ENCODE measurements at regions not wholly inside any gene's neighbourhood (a gene's known extent, or its start where the extent isn't known, plus 50 kb on each side); places are given as distances from the start of the nearest gene placed in this dataset.
"Not testable (repeated sequence)": the region's sequence is repeated elsewhere in the genome, so short reads cannot be mapped to it uniquely, and the experiment has no call there.

DNA sequence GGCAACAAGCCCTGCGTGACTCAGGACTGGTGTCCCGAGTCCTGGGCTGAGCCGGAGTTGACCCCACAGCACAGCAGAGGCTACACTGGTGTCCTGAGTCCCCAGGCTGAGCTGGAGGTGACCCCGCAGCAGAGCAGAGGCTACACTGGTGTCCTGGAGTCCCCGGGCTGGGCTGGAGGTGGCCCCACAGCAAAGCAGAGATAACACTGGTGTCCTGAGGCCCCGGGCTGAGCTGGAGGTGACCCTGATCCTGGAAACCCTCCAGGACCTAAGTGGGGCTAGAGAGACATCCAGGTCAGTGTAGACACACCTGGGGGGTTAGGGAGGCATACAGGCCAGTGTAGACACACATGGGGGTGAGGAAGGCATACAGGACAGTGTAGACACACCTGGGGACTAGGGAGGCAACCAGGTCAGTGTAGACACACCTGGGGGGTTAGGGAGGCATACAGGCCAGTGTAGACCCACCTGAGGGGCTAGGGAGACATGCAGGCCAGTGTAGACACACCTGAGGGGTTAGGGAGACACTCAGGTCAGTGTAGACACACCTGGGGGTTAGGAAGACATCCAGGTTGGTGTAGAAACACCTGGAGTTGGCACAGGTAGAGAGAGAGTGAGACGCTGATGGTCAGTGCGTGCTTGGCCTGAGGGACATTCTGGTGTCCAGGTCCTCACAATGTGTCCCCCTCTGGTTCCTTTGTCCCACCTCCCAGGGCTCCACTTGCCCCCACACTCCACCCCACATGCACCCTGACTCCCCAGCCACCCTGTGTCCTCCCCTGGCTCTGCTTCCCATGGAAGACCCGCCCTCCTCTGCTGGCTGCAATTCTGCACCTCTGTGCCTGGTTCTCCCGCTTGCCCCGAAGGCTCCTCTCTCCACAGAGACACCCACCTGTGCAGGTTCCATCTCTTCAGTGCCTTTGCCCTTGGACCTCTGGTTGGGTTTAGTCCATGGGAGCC, 321.6 kb upstream of the SFSWAP start:
- DNase-seq (no peak), ATAC-seq (no peak)

DNA sequence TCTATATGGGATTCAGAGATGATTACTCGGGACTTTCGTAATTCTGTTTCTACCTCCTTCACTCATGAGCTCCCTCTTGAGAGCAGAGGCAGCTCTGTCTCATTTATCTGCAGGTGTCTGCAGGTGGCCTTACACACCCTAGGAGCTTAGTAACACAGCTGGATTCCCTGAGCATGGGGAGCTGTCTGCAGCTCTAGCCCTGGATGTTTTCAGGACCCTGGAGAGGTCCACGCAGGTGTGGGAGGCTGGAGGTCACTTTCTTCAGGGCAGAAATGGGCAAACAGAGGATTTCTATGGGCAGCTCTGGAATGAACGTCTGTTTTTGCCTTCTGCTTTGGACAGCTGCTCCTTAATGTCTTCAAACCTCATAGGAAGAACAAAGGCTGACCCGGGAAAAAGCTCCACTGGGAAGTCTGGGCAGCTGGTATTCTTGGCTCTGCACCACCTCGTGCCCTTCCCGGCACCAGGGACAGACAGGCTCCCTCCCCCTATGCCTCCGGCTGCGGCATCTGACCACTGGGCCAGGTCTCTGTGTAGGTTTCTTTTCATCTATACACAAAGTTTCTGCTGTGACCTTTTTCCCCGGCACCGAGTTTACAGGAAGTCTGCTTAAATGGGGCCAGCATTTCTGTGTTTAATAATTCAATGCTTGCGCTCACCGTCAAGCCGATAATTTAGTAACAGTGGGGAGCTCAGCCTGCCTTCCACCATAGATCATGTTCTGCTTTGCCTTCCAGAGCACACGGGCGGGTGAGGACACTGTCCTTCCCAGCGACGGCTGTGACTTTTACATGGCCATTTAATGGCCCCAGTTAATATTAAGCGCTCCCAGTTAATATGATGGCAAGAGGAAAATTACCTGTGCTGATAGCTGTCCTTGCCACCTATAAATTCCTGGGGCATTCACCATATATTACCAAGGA, 320.2 kb upstream of the SFSWAP start:
- DNase-seq: no peak
- no peak for ATAC-seq

DNA sequence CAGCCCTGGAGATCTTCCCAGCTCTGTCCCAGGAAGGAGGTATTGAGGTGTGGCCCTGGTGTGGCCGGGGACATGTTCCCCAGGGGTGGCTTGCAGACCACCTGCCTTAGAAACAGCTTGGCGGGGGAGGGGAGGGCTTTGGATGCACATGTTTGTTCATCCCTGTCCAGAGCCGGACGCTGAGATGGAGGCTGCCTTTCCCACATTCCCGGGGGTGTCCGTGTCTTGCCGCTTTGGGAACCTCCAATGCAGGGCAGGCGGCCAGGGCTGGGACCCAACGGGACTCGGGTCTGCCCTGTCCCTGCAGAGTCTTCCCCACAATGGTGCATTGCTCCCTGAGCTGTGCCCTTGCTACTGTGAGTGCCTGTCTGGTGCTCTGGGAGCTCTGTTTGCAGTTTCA, 319.5 kb upstream of the SFSWAP start:
- no peak for ATAC-seq
- DNase-seq: no peak

DNA sequence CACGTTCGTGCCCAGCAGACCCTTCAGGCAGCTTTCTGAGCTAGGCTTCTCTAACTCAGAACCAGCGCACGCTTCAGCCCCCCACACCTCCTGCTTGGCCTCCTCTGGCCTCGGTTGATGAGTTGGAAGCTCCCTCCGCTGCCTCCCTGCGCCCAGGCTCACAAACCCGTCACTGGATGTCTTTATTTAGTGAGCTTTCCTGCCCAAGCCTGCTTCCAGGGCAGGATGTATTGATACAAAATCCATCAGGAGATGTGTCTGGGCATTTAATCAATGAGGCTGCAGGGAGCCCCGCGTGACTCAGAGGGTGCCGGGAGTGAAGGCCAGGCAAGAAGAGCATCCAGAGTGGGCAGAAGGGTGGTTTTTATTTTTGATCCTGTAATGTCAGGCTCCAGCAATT, 316.1 kb upstream of the SFSWAP start:
- not testable (repeated sequence) for ATAC-seq, DNase-seq

DNA sequence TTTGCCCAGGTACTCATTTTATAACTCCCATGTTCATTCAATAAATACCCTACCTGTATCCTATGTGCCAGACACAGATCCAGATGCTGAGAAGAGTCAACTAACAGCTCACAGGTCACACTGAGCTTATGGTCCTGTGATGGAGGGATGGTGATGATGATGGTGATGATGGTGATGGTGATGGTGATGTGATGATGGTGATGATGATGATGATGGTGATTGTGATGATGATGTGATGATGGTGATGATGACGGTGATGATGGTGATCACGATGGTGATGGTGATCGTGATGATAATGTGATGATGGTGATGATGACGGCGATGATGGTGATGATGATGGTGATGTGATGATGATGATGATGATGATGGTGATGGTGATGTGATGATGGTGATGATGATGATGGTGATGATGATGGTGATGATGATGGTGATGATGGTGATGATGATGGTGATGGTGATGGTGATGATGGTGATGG, 315.6 kb upstream of the SFSWAP start:
- not testable (repeated sequence) for DNase-seq, ATAC-seq

DNA sequence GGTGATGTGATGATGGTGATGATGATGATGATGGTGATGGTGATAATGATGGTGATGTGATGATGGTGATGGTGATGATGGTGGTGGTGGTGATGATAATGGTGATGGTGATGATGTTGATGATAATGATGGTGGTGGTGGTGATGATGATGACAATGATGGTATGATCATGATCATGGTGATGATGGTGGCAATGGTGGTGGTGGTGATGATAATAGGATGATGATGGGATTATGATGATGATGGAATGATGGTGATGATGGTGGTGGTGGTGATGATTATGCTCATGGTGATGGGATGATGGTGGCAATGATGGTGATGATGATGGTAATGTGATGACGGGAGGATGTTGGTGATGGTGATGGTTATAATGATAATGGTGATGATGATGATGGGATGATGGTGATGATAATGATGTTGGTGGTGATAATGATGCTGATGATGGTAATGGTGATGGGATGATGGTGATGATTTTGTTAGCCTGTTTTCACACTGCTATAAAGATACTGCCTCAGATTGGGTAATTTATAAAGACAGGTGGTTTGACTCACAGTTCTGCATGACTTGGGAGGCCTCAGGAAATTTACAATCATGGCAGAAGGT, 314.8 kb upstream of the SFSWAP start:
- ATAC-seq (no peak), DNase-seq (no peak)

DNA sequence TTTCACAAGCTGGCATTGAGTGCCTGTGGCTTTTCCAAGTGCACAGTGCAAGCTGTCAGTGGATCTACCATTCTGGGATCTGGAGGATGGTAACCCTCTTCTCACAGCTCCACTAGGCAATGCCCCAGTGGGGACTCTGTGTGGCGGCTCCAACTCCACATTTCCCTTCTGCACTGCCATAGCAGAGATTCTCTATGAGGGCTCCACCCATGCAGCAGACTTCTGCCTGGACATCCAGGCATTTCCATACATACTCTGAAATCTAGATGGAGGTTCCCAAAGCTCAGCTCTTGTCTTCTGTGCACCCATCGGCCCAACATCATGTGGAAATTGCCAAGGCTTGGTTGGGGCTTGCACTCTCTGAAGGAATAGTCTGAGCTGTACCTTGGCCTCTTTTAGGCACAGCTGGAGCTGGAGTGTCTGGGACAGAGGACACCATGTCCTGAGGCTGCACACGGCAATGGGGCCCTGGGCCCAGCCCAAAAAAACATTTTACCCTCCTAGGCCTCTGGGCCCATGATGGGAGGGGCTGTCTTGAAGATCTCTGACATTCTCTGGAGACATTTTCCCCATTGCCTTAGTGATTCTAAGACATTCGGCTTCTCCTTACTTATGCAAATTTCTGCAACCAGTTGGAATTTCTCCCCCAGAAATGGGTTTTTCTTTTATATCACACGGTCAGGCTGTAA, 313.3 kb upstream of the SFSWAP start:
- ATAC-seq: no peak
- DNase-seq: no peak

DNA sequence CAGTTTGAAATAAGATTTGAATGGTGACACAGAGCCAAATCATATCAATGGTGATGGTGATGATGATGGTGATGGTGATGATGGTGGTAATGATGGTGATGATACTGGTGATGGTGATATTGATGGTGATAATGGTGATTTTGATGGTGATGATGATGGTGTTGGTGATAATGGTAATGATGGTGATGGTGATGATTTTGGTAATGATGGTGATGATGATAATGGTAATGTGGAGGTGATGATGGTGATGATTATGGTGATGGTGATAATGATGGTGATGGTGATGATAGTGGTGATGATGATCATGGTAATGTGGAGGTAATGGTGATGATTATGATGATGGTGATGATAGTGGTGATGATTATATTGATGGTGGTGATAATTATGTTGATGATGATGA, 311.9 kb upstream of the SFSWAP start:
- no peak for ATAC-seq

DNA sequence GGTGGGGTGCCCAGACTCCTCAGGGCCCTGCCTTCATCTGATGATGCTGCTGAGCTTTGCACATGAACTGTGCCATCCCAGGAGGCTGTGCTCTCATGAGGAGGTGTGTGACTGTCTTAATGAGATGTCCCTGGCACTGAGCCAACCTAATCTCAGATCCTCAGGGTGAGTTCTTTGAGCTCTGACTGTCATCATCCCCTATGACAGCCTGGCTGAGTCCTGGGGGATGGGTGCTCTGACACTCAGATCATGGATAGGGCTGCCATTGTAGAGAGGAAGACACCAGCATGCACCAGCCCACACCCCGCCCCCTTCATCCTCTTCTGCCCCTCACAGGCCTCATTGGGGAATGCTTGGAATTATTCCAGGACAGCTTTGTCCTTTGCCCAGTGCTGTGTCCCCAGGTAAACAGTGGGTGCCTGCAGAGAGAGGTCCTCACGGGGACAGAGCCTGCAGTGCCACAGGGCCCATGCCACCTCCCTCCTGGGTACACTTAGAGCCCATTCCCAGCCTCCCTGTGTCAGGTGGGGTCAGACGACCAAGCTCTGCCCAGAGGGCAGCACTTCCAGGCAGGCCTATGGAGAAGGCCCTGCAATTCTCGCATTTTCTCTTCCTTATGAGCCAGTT, 310.1 kb upstream of the SFSWAP start:
- not testable (repeated sequence) for ATAC-seq, DNase-seq

More for the DNA sequence above, 311.9 kb upstream of the SFSWAP start:
- DNase-seq: no peak

DNA sequence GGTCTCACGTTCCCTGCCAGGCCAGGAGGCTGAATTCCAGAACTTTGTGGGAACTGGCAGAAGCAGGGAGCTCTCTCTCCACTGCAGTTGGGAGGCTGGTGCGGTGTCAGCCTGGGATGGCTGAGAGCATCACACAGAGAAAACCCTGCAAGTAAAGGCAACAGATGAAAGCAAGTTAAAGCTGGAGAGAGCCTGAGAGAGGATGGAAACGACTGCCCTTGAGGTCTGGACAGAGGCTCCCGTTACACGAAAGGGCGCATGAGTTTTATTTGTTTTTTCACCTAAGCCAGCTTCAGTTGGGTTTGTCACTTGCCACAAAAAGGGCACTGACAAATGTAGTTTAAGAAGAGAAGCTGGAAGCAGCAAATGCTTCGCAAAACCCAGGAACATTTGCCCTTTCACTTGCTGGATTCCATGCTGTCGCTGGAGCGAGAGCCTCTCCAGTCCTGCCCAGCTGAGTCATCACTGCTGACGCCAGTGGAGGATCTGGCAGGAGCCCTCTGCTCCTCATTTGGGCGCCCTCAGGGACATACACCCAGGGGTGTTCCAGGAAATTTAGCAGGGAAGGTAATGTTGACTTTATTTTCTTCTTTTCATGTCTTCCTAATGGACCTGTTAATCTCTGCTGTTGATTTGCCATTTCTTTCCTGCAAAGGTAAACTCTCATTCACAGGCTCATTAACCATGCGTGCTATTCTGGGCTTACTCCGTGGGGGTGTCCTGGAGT, 308.8 kb upstream of the SFSWAP start:
- not testable (repeated sequence) for ATAC-seq, DNase-seq

DNA sequence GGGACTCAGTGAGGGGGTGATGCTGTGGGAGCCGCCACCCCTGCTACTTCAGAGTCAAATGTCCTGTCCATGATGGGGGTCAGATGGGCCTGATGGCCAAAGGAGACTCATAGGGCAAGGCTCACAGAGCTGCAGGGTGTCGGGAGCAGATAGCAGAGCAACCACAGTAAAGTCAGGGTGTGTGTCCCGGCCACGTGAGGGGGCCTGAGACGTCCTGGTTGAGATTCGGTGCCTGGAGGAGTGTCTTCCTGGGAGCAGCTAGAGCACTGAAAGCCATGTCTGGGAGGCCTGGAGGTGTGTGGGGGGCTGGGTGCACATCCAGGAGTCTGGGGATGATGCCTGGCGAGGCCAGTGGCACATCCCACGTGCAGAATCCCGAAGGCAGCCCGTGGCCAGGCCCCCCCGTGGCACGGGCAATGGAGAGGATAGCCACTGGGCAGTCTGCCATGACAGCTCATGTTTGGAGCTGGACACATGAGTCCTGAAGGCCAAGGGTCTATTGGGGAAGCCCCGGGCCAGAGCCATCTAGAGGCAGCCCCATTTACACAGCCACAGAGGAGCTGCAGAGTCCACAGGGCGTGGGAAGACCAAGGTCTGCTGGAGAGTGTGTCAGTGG, 308.0 kb upstream of the SFSWAP start:
- DNase-seq (no peak), ATAC-seq (no peak)

DNA sequence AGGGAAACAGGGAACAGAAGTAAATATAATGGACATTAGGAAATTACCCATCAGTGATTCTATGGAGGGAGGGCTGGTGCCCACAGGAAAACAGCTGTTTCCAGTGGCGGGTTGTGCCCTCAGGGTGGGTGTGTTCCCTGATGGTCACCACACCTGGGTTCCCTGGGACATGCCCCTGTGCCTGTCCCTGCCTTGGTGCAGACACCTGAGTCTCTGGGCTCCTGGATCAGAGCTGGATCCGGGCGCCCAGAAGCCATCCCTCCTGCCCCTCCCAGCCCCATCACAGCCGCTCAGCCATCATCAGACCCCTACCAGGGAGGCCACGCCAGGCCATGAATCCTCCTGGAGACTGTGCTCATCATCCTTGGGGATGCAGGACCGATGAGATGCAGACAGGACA, 307.2 kb upstream of the SFSWAP start:
- DNase-seq (no peak), ATAC-seq (no peak)

DNA sequence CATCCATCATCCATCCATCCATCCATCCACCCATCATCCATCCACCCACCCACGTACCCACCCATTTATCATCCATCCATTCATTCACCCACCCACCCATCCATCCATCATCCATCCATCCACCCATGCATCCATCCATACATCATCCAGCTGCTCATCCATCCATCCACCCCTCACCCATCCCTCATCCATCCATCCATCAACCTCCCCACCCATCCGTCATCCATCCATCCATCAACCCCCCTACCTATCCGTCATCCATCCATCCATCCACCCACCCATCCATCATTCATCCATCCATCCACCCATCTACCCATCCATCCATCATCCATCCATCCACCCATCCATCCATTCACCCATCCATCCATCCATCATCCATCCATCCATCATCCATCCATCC, 306.2 kb upstream of the SFSWAP start:
- DNase-seq (no peak), ATAC-seq (no peak)

DNA sequence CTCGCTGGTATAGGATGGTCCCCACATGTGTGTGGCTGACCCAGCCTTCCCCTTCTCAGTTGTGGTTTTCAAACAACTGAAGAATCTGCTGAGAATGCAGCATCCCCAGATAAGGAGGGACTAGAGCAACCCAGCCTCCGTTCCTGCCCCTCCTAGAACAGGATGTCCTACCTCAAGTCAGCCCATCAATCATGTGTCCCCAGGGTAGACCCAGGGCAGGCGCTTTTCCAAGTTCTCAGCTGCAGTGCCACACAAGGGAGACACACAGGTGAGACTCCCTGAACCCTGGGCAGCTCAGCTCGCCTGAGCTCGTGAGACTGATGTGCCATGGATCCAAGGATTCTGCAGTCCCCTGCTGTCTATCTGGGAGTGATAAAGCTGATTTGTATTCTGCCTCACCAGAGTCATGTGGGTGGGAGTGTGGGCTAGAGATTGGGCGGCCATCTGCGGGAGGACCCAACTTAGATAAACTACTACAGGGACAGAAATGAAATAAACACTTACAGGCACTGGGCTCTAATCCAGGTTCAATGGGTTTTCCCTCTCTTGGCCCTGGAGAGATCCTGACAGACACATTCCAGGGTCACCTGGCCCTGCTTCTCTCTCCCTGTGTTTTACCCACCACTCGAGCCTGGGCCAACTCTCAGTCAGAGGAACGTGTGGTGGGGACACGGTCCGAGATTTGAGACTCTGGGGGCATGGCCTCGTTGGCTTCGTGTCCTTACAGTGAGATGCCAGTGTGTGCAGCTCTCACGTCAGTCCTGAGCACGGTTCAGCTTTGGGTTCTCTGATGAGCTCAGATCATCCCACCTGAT, 303.5 kb upstream of the SFSWAP start:
- no peak for ATAC-seq
- DNase-seq: no peak

DNA sequence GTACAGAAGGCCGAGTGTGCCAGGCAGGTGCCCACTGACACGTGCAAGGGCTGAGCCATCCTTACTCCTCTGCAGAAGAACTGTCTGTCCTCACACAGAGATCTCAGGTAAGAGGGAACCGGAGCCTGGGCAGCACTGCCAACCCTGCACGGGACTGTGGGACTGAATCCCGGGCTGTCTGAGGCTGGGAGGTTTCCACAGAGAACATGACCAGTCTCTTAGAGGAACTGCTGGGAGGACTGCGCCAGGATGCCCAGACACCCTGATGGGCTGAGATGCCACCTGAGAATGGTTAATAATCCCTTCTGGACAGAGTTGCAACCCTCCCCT, 302.9 kb upstream of the SFSWAP start:
- ATAC-seq: no peak
- no peak for DNase-seq

DNA sequence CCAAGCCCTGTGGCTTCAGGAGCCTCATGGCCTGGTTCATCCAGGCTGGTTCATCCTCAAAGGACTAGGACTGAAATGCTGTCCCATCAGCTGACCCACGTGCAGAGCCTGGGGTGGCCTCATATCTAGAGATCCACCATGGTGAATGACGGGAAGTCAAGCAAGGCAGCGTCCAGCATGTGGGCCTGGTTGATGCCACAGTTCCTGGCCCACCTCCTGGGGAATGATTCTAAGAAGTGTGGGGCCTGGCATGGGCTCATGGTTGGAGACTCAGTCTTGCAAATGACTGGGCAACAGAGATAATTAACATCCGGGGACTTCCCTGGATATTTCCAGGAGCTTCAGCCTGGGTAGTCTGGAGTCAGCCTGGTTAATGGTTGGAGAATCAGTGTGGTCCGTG, 302.4 kb upstream of the SFSWAP start:
- DNase-seq (no peak), ATAC-seq (no peak)

DNA sequence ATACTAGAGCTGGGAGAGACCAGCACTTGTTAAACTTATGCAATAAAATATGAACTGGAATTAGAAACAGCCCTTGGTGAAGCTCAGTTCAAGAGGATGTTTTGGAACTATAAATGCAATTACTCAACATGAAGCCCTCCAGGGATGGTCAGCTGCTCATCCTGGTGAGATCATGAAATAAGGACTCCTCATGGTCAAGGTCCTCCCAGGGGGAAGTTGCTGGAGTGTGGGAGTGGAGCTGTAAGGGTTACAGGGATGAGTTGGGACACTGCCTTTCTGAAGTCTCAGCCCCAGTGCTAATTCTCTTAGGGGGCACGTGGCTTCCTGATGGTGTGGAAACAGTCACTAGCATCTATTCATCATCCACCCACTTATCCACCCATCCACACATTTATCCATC, 301.7 kb upstream of the SFSWAP start:
- ATAC-seq: no peak
- no peak for DNase-seq

DNA sequence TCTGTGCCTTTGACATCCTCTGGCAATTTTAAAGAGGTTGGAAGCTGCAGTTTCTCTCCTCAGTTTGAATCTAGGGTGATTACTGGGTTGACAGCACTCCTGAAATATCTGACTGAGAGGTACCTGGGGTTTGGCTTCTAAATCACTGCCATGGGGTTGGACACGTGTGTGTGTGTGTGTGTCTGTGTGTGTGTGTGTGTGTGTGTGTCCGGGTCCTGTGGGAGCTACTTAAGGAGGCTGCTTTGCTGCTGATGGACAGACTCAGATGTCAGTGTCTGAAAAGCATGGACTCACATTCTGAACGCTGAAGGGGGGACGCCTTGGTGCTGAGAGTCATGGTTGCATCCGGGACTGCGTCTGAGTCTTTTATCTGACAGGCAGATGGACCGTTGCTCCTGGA, 299.1 kb upstream of the SFSWAP start:
- not testable (repeated sequence) for ATAC-seq, DNase-seq

DNA sequence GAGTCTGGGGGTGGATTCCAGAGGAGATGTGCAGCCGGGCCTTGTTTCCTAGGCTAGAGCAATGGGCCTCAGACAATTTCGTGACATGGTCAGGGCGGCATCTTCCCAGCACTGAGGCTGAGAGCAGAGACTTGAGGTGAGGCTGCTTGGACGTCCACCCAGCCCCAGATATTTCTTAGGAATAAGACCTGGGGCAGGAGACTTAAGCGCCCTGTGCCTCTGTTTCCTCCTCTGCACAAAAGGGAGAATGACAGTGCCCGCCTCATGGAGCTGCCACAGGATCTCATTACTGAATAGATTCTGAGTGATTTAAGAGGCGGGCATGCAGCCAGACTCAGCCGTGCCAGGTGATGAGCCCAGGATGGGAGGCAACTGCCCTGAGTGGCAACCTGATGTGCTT, 297.9 kb upstream of the SFSWAP start:
- ATAC-seq: no peak
- DNase-seq: no peak

Measured in stimulated activated naive CD8-positive, alpha-beta T cell treated with anti-CD3 and anti-CD28 coated beads, Interleukin-15, Interleukin-2, amounts not matched to agents 100 U/mL and 50 U/mL, for 24 hours (primary cell).